H1 (cell line): ENCODE measurements at regions not wholly inside any gene's neighbourhood (a gene's known extent, or its start where the extent isn't known, plus 50 kb on each side); places are given as distances from the start of the nearest gene placed in this dataset.
"Not testable (repeated sequence)": the region's sequence is repeated elsewhere in the genome, so short reads cannot be mapped to it uniquely, and the experiment has no call there.

ENCODE experiments used
- FOSL1 ChIP-seq: IDR thresholded peaks from 2 replicates; pipeline ENCODE4 v1.6.1; 2011; ENCODE audit warnings: mild to moderate bottlenecking, low read depth, low read length, moderate library complexity; ENCODE audit not compliant: insufficient read depth
- HDAC2 ChIP-seq, 2 experiments: fragments of 300-600 bp in 1 of 2; sonication (generic) in 1 of 2; IDR thresholded peaks; 2 replicates each; pipeline ENCODE4 v1.6.1; 2011 to 2012; ENCODE audit warnings: low read depth in 2 of 2, low read length in 2 of 2, mild to moderate bottlenecking in 2 of 2, moderate library complexity in 2 of 2, borderline replicate concordance in 1 of 2, inconsistent platforms in 1 of 2
- TCF12 ChIP-seq: IDR thresholded peaks from 2 replicates; pipeline ENCODE4 v1.6.1; 2011; ENCODE audit warnings: low read depth, mild to moderate bottlenecking, low read length
- TF ChIP-seq, protein P1 (sequence below), 3 experiments: IDR thresholded peaks; 1 replicate in 2 of 3; 2 replicates in 1 of 3; pipeline versions ENCODE4 v1.5.1 to v1.6.1; 2011; ENCODE audit warnings: low read length in 3 of 3, mild to moderate bottlenecking in 3 of 3, inconsistent platforms in 2 of 3, low read depth in 1 of 3, moderate library complexity in 1 of 3; ENCODE audit not compliant: insufficient read depth in 1 of 3; ENCODE audit errors: control extremely low read depth in 1 of 3

DNA sequence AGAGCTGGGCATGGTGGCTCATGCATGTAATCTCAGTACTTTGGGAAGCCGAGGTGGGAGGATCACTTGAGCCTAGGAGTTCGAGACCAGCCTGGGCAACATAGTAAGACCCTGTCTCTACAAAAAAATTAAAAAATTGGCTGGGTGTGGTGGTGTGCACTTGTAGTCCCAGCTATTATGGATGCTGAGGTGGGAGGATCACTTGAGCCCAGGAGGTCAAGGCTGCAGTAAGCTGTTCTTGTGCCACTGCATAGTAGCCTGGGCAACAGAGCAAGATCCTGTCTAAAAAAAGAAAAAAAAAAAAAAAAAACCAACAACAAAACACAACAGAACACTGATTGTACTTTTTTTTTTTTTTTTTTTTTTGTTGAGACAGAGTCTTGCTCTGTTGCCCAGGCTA, 74.0 kb upstream of the PSMA6 start:
- TF ChIP-seq, protein P1, sequence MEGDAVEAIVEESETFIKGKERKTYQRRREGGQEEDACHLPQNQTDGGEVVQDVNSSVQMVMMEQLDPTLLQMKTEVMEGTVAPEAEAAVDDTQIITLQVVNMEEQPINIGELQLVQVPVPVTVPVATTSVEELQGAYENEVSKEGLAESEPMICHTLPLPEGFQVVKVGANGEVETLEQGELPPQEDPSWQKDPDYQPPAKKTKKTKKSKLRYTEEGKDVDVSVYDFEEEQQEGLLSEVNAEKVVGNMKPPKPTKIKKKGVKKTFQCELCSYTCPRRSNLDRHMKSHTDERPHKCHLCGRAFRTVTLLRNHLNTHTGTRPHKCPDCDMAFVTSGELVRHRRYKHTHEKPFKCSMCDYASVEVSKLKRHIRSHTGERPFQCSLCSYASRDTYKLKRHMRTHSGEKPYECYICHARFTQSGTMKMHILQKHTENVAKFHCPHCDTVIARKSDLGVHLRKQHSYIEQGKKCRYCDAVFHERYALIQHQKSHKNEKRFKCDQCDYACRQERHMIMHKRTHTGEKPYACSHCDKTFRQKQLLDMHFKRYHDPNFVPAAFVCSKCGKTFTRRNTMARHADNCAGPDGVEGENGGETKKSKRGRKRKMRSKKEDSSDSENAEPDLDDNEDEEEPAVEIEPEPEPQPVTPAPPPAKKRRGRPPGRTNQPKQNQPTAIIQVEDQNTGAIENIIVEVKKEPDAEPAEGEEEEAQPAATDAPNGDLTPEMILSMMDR (IDR thresholded peaks at IDR 0.05; ENCODE audit: control extremely low read depth in 1 of 3, insufficient read depth in 1 of 3, low read depth in 1 of 3, low read length in 3 of 3), result not testable (repeated sequence)
- not testable (repeated sequence) for TF ChIP-seq HDAC2 (IDR thresholded peaks at IDR 0.05; ENCODE audit: borderline replicate concordance in 1 of 2, low read depth in 2 of 2, low read length in 2 of 2); TCF12; FOSL1
